Islet of Langerhans (tissue), 1 donor: ENCODE measurements at regions not wholly inside any gene's neighbourhood (a gene's known extent, or its start where the extent isn't known, plus 50 kb on each side); places are given as distances from the start of the nearest gene placed in this dataset.

Source experiments
- FAIRE-seq: peaks from one replicate; lab custom pipeline; 2011; peaks lifted over from hg19 to GRCh38; lab: Jason Lieb, UNC

- no peak for FAIRE-seq
These were observed 1174.2 kb upstream of the CDH2 start for GRCh38 chr18:29351171-29351570.

GRCh38 chr18:29328932-29329331, 1152.0 kb upstream of the CDH2 start:
- FAIRE-seq, result no peak

GRCh38 chr18:29326214-29326613, 1149.3 kb upstream of the CDH2 start:
- no peak for FAIRE-seq

GRCh38 chr18:29321561-29321960, 1144.6 kb upstream of the CDH2 start:
- no peak for FAIRE-seq

GRCh38 chr18:29313312-29313711, 1136.4 kb upstream of the CDH2 start:
- no peak for FAIRE-seq

GRCh38 chr18:29311580-29311979, 1134.7 kb upstream of the CDH2 start:
- FAIRE-seq, result no peak

GRCh38 chr18:29309366-29309765, 1132.4 kb upstream of the CDH2 start:
- no peak for FAIRE-seq

- no peak for FAIRE-seq
These were observed 1131.1 kb upstream of the CDH2 start for GRCh38 chr18:29307982-29308381.

- no peak for FAIRE-seq
These were observed 1130.3 kb upstream of the CDH2 start for GRCh38 chr18:29307231-29307630.

- no peak for FAIRE-seq
These were observed 1128.6 kb upstream of the CDH2 start for GRCh38 chr18:29305516-29305915.

- FAIRE-seq, result no peak
These were observed 1124.1 kb upstream of the CDH2 start for GRCh38 chr18:29301048-29301447.

- FAIRE-seq, result no peak
These were observed 1108.5 kb upstream of the CDH2 start for GRCh38 chr18:29285471-29285870.

- no peak for FAIRE-seq
These were observed 1094.6 kb upstream of the CDH2 start for GRCh38 chr18:29271501-29271900.

- no peak for FAIRE-seq
These were observed 1082.9 kb upstream of the CDH2 start for GRCh38 chr18:29259838-29260237.

- no peak for FAIRE-seq
These were observed 1077.2 kb upstream of the CDH2 start for GRCh38 chr18:29254123-29254522.

GRCh38 chr18:29251681-29252080, 1074.8 kb upstream of the CDH2 start:
- FAIRE-seq, result no peak

- no peak for FAIRE-seq
These were observed 1073.9 kb upstream of the CDH2 start for GRCh38 chr18:29250843-29251242.

- FAIRE-seq, result no peak
These were observed 1073.3 kb upstream of the CDH2 start for GRCh38 chr18:29250259-29250658.

GRCh38 chr18:29248805-29249204, 1071.9 kb upstream of the CDH2 start:
- FAIRE-seq, result no peak

- no peak for FAIRE-seq
These were observed 1064.3 kb upstream of the CDH2 start for GRCh38 chr18:29241199-29241598.

GRCh38 chr18:29234751-29235150, 1057.8 kb upstream of the CDH2 start:
- no peak for FAIRE-seq

GRCh38 chr18:29226213-29226612, 1049.3 kb upstream of the CDH2 start:
- no peak for FAIRE-seq

GRCh38 chr18:29225351-29225750, 1048.4 kb upstream of the CDH2 start:
- FAIRE-seq, result no peak

- FAIRE-seq, result no peak
These were observed 1041.2 kb upstream of the CDH2 start for GRCh38 chr18:29218091-29218490.
